ENCODE measurements at regions not wholly inside any gene's neighbourhood (a gene's known extent, or its start where the extent isn't known, plus 50 kb on each side); places are given as distances from the start of the nearest gene placed in this dataset.
"Not testable (repeated sequence)": the region's sequence is repeated elsewhere in the genome, so short reads cannot be mapped to it uniquely, and the experiment has no call there.

- DNase-seq: no peak
Measured at GRCh38 chr3:80007522-80007921, 239.7 kb upstream of the ROBO1 start.

DNA sequence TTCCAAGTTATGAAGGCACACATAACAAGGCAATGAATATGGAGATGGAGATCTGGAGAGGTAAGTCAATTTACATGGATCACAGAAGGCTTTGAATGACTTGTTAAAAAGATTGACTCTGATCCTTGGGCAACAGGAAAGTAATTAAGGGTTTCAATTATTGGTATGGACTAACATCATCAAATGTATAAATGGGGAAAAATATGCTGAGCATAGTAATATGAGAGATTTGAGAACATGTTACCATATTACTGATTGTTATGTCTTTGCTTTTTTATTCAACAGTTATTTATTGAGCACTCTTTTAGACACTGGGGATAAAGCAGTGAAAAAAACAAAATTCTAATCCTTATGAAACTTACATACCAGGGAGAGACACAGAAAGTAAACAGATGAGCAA lies 238.5 kb upstream of the ROBO1 start:
- DNase-seq: no peak

- no peak for DNase-seq
Measured at GRCh38 chr3:80000022-80000421, 232.2 kb upstream of the ROBO1 start.

DNA sequence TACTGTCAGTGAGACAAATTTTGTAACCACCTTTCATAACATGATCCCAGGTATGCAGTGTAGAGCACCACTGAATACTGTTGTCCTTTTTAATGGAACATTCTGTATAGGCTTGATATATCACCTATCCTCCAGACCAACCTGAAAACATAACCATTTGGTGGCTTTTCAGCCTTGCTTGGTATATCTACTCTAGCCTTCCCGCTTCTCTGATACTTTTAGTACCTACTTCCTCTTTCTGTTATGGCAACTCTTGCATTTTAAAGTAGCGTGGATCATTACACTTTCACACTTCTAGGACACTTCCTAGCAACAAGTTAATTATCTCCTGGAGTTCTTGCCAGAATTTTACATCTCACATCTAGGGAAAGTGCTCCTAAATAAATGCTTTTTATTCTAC lies 226.6 kb upstream of the ROBO1 start:
- DNase-seq: no peak

DNA sequence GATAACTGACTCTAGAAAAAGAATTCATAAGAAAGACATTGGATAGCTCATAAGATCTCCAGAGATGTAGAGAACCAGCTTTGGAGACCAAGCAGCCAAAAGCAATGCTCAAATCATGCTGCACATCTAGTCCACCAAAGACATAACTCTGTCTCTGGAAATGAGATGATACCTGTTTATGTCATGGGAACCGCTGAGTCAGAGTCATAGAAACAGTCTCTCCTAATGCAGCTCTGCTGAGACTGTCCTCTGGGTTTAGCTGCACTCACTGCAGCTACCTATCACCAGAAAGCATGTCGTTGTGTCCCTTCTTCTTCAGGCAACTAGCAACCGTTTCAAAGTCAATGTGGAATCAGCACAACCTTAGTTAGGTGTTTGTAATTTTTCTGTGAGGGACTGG lies 218.5 kb upstream of the ROBO1 start:
- DNase-seq: no peak

- no peak for DNase-seq
Measured at GRCh38 chr3:79985816-79986215, 218.0 kb upstream of the ROBO1 start.

DNA sequence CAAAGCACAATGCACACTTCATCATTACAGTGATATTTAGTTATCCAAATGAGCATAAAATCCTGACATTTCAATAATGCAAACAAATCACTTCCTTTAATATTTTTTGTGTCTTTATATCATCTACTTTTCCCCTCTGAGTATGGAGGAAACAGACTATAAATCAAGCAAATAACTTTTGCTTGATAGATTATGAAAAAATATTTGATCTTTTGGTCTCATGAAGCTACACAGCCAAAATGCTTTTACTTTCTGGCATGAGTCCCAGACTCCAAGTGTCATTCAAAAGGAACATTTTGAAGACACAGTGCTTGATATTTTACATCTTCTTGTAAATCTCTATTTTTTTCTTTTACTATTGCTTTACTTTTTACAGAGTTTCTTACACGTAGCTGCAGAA lies 215.3 kb upstream of the ROBO1 start:
- no peak for DNase-seq

- no peak for DNase-seq
Measured at GRCh38 chr3:79979990-79980389, 212.2 kb upstream of the ROBO1 start.

- DNase-seq: no peak
Measured at GRCh38 chr3:79976466-79976865, 208.7 kb upstream of the ROBO1 start.

DNA sequence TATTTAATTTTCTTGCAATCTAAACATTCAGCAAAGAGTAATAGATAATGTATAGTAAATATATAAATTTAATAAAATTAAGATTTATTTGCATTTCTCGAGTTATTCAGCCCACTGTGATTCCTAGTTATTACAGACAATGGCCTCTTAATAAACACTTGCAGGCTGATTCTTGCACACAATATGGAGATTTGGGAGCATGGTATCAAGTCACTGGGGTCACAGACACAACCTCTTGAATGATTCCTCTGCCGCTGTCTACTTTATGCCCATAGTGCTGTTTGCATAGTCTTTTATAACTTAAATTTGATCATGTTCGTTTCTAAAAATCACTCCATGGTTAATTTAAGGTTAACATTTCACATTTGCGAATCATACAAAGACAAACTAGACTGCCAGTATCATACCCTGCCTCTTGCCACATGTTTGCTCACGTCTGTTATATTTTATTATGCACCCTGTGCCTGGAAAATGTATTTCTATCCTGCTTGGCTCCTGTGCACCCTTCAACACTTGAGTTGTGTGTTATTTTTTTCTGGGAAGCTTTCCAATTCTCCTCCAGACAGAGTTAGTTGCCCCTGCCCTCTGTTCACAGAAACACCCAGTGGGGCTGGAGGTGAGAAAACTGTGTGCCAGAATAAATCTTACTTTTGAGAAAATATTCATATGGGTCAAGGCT lies 206.3 kb upstream of the ROBO1 start:
- DNase-seq: no peak

GRCh38 chr3:79973482-79973881 lies 205.7 kb upstream of the ROBO1 start:
- DNase-seq: no peak

GRCh38 chr3:79968418-79968817 lies 200.6 kb upstream of the ROBO1 start:
- no peak for DNase-seq

DNA sequence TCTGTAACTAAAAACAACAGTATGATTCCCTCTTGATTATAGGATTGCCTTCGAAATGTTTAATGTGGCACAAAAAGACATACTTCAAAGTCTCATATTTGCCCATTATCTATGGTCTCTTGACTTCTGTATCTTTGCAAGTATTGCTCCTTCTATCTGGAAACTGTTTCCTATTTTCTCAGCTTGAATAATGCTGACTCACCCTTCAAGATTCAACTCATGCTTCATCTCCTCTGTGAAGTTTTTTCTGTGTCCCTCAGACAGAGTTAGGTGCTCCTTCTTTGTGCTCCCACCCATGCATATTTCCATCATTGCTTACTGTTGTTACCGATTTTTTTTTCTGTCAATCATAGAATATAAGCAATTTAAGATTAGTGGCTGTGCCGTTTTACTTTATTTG lies 192.8 kb upstream of the ROBO1 start:
- DNase-seq: no peak

DNA sequence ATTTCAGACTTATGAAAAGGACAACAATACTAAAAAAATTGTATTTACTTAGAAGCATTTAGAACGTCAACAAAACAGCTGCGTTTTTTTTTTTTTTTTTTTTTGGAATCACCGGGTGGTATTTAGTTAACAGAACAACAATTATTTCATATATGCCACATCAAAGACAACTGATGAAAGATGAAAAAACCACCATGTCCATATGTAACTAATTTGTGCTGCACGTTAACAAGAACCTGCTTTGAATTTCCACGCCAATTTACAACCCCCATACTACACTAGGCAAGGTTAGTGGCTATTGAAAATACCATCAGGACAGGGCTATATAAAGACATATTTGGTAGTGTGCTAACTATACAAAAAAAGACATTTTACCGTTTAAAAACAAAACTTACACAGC lies 189.3 kb upstream of the ROBO1 start:
- no peak for DNase-seq

DNA sequence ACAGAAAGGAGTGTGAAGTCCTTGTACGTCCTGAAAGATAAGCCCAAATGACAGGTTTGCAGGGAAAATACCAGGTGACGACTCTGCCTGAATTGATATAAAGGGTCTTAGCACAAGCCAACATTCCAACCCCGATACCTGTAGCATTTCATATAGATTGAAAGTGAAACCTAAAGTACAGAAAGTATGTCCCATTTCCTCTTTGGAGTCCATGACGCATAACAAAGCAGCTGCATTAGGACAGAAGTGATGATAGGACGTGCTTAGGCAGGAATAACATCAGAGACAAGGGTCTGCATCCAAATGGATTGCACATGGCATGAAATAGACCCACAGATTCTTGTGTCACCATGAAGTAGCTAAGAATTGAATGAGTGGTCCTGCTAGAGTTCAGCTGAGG lies 187.0 kb upstream of the ROBO1 start:
- no peak for DNase-seq

- no peak for DNase-seq
Measured at GRCh38 chr3:79953591-79954101, 185.8 kb upstream of the ROBO1 start.

DNA sequence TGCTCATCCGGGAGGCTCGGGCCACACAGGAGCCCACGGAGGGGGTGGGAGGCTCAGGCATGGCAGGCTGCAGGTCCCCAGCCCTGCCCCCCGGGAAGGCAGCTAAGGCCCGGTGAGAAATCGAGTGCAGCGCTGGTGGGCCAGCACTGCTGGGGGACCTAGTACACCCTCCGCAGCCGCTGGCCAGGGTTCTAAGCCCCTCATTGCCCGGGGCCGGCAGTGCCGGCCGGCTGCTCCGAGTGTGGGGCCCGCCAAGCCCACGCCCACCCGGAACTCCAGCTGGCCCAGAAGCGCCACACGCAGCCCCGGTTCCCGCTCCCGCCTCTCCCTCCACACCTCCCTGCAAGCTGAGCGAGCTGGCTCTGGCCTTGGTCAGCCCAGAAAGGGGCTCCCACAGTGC lies 183.6 kb upstream of the ROBO1 start:
- DNase-seq: not testable (repeated sequence)

DNA sequence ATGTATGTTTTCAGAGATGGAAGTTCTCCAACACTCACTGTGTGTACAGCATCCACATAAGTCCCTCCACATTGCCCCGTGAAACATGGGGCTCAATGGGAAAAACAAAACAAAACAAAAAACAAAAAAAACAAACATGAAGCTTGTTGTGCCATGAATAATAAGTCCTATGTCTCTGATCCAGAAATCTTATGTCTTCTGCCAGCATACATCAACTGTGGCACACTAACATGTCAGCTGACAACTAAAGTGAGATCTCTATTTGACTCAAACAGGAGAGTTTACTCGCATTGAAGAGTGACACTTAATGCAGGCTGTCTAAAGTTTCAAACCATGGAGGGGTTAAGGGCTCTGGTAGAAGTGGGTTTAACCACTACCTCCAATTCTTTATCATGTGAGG lies 180.2 kb upstream of the ROBO1 start:
- DNase-seq: no peak

- DNase-seq: no peak
Measured at GRCh38 chr3:79947469-79947868, 179.7 kb upstream of the ROBO1 start.

DNA sequence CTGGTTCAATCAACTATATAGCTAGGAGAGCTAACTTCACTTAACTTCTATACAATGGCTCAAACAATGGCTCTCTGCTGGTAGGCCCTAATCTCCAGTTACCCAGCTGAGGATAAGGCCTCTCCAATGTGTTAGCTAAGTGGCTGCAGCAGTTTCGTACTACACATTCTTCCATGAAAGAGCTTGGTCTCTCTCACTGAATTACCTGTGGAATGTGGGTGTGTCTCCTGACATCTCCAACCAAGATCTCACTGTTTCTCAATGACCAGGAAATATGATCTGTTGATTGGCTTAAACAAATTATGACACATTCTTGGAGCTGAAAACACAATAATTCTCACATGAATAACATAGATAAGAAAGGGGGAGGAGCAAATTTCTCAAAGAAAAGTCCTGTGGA lies 169.8 kb upstream of the ROBO1 start:
- no peak for DNase-seq

DNA sequence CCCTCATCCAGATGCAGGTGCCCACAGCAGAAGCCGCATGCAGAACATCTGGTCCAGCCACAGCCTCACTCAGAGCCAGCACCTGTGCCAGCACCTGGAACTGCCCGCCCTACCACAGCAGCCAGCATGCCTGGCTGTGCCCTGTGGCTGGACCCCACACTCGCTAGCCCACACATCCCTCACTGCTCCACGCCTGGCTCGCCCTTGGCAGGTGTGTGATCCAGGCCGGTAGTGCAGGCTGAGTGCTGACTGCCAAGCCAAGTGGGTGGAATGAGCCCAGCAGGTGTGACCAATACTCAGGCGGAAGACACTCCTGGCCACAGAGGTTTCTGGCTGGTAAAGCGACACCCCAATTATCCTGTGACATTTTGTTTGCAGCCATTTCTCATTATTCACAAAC lies 162.4 kb upstream of the ROBO1 start:
- no peak for DNase-seq

GRCh38 chr3:79928687-79929408 lies 161.1 kb upstream of the ROBO1 start:
- DNase-seq: no peak

DNA sequence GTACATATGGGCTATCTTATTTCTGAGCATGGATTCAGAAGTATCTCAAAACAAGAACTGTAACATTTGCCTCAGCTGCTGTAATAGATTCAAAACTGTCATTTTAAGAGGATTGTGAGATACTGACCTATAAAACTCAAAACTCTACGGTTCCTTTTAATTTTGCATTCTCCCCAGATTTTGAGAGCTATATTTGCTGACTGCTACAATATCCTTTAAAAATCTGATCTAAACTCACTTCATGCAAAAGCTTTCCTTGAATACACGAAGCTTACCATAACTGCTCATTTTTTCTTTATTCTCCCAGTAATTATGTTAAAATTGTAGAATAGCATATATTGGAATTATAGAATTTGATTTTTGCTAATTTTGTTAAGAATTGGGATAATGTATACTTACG lies 158.7 kb upstream of the ROBO1 start:
- no peak for DNase-seq

DNA sequence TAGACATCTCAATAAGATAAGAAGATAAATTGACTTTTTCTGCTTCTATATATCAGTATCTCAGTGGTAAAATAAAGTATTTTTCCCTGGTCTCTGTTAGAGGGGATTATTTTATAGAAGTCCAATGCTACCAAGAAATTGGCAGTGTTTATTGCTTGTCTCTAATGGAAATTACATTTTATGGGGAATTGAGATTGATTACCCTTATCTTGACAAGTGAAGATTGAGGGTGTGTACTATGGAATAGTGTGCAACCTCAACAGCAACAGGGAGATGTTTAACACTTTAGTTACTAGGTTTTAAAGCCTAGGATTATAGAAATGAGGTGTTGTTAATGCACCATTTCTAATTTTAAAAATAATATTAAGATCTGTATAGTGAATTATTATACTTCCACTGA lies 154.8 kb upstream of the ROBO1 start:
- no peak for DNase-seq

- DNase-seq: no peak
Measured at GRCh38 chr3:79917561-79917960, 149.8 kb upstream of the ROBO1 start.
